Skeletal muscle satellite cell (primary cell): ENCODE measurements at regions not wholly inside any gene's neighbourhood (a gene's known extent, or its start where the extent isn't known, plus 50 kb on each side); places are given as distances from the start of the nearest gene placed in this dataset.

Experiments
- H3K27me3 ChIP-seq: 2 replicates; pipeline ENCODE4 v1.7.0; 2013; ENCODE audit warnings: low read length; ENCODE audit not compliant: control insufficient read depth, insufficient read depth
- H3K36me3 ChIP-seq: 2 replicates; pipeline ENCODE4 v1.7.0; 2013; ENCODE audit warnings: mild to moderate bottlenecking, control low read depth, low read length; ENCODE audit not compliant: insufficient read depth
- H3K4me1 ChIP-seq: 2 replicates; pipeline ENCODE4 v1.7.0; 2013; ENCODE audit warnings: low read length; ENCODE audit not compliant: control insufficient read depth, insufficient read depth
- H3K4me2 ChIP-seq: 2 replicates; pipeline ENCODE4 v1.7.0; 2013; ENCODE audit warnings: mild to moderate bottlenecking, low read length
- H3K4me3 ChIP-seq: 2 replicates; pipeline ENCODE4 v1.7.0; 2013; ENCODE audit warnings: low read length
- H3K9ac ChIP-seq: 2 replicates; pipeline ENCODE4 v1.7.0; 2013; ENCODE audit warnings: mild to moderate bottlenecking, low read depth, low read length, moderate library complexity
- H3K9me3 ChIP-seq: replicated peaks from 2 replicates; pipeline ENCODE4 v1.7.0; 2013; ENCODE audit warnings: mild to moderate bottlenecking, control low read depth, low read length

- peaks cover 4% of the 10 kb centered on the region for H3K9me3 ChIP-seq
- no peaks in the 10 kb centered on the region for H3K36me3 ChIP-seq
- no peaks in the 10 kb centered on the region for H3K4me1 ChIP-seq
- H3K9ac ChIP-seq, result no peak overlapping the region
- no peak overlapping the region for H3K4me3 ChIP-seq
- H3K27me3 ChIP-seq, result no peaks in the 10 kb centered on the region
- H3K4me2 ChIP-seq, result no peak overlapping the region
Observed at GRCh38 chr2:52571380-52572347, 1195.9 kb upstream of the CHAC2 start.

DNA sequence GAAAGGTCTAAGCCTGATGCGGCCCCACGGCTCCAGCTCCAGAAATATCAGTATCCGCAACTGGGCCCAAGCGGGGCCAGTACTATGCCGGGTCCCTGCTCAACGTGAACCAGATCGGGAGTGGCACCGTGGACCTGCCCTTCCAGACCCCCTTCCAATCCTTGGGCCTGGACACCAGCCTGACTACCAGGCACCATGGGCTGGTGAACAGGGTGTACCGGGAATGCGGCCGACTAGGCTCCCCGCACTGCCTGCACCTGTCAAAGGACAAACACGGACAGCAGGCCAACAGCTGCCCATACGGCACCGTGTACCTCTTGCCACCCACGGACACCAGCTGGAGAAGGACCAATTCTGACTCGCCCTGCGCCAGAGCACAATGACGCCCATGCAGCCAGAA lies 1196.9 kb upstream of the CHAC2 start:
- Histone ChIP-seq H3K9me3 (peaks cover 4% of the 10 kb centered on the region), H3K4me2 (no peak overlapping the region), H3K4me3 (no peak overlapping the region), H3K4me1 (no peaks in the 10 kb centered on the region), H3K9ac (no peak overlapping the region), H3K36me3 (no peaks in the 10 kb centered on the region), H3K27me3 (no peaks in the 10 kb centered on the region)

DNA sequence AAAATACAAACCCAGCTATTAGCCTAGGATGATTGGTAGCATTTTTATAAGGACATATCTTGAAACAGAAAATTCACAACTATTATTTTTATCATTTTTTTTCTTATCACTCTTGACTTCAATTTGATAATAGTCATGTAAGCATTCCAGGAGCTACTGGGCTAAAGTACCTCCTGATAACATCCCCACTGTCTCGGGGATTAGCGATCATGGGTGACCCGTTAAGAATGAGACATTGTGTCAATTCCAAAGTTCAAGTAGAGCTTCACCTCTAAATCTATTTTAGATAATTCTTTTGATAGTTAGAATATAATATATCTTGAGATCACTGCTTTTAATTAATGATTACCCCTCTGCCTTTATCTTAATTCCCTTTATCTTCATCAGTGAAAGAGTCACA lies 1204.5 kb upstream of the CHAC2 start:
- Histone ChIP-seq H3K9me3 (no peaks in the 10 kb centered on the region), H3K4me3 (no peak overlapping the region), H3K27me3 (no peaks in the 10 kb centered on the region), H3K4me2 (no peak overlapping the region), H3K9ac (no peak overlapping the region), H3K4me1 (no peaks in the 10 kb centered on the region), H3K36me3 (no peaks in the 10 kb centered on the region)

DNA sequence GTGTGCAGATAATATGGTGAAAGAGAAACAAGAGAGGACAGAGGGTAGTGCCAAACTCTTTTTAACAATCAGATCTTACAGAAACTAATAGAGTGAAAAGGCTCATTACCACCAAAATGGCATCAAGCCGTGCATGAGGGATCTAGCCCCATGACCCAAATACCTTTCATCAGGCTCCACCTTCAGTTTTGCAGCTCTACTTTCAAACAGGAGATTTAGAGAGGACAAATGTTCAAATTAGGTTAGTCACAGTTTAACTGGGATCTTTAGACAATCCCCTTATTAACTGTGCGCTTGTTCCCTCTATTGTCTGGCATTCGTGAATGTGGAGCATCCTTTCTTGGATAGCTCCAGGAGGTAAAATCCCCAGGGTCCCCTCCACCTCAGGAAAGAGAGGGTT lies 1209.3 kb upstream of the CHAC2 start:
- no peaks in the 10 kb centered on the region for H3K36me3 ChIP-seq
- H3K9ac ChIP-seq, result no peak overlapping the region
- H3K27me3 ChIP-seq, result no peaks in the 10 kb centered on the region
- H3K4me2 ChIP-seq, result no peak overlapping the region
- no peaks in the 10 kb centered on the region for H3K4me1 ChIP-seq
- H3K4me3 ChIP-seq, result no peak overlapping the region
- H3K9me3 ChIP-seq, result no peaks in the 10 kb centered on the region

GRCh38 chr2:52542297-52542696 lies 1225.3 kb upstream of the CHAC2 start:
- no peak overlapping the region for H3K4me3 ChIP-seq
- no peaks in the 10 kb centered on the region for H3K4me1 ChIP-seq
- no peaks in the 10 kb centered on the region for H3K27me3 ChIP-seq
- H3K36me3 ChIP-seq, result no peaks in the 10 kb centered on the region
- no peak overlapping the region for H3K4me2 ChIP-seq
- H3K9me3 ChIP-seq, result no peaks in the 10 kb centered on the region
- H3K9ac ChIP-seq, result no peak overlapping the region

GRCh38 chr2:52539026-52539970 lies 1228.3 kb upstream of the CHAC2 start:
- no peaks in the 10 kb centered on the region for H3K9me3 ChIP-seq
- H3K36me3 ChIP-seq, result no peaks in the 10 kb centered on the region
- H3K4me2 ChIP-seq, result no peak overlapping the region
- H3K9ac ChIP-seq, result no peak overlapping the region
- no peaks in the 10 kb centered on the region for H3K4me1 ChIP-seq
- no peak overlapping the region for H3K4me3 ChIP-seq
- no peaks in the 10 kb centered on the region for H3K27me3 ChIP-seq

GRCh38 chr2:52537588-52537987 lies 1230.0 kb upstream of the CHAC2 start:
- Histone ChIP-seq H3K9ac (no peak overlapping the region), H3K36me3 (no peaks in the 10 kb centered on the region), H3K4me2 (no peak overlapping the region), H3K27me3 (no peaks in the 10 kb centered on the region), H3K4me3 (no peak overlapping the region), H3K4me1 (no peaks in the 10 kb centered on the region), H3K9me3 (no peaks in the 10 kb centered on the region)

DNA sequence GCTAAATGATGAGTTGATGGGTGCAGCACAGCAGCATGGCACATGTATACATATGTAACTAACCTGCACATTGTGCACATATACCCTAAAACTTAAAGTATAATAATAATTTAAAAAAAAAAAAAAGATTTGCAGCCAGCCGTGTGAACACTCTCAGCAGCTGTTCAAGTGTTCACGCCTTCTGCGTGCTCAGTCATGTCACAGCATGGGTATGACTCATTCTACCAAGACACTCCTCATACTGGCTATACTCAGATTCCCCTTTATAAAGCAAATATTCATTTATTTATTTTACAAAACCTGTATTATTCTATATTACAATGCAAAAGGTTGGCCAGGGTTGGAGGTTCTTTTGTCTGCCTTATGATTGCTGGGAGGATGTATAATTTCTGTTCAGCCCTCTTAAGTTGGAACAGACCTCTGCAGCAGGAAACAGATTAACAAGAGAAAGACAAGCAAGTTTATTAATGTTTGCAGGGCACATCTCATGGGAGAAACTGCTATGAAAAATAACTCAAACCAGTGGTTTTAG lies 1230.6 kb upstream of the CHAC2 start:
- Histone ChIP-seq H3K4me2 (no peak overlapping the region), H3K4me3 (no peak overlapping the region), H3K36me3 (no peaks in the 10 kb centered on the region), H3K4me1 (no peaks in the 10 kb centered on the region), H3K9ac (no peak overlapping the region), H3K27me3 (no peaks in the 10 kb centered on the region), H3K9me3 (no peaks in the 10 kb centered on the region)

DNA sequence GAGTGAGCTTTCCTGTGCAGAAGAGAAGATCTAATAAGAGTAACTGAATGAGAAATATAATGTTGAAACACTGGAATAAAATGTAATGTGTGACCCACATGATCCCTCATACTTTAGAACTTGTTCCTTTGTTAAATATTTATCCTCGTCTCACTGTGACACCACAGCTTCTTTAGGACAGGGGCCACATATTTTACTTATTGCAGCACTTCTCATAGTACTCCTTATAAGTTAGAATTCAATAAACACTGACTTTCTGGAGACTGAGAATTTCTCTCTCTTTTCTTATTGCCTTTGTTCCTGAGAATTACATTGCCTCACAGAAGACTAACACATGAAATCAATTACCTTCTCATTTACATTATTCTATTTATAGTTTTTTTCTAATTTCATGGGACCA lies 1234.6 kb upstream of the CHAC2 start:
- H3K9me3 ChIP-seq, result no peaks in the 10 kb centered on the region
- H3K4me3 ChIP-seq, result no peak overlapping the region
- H3K27me3 ChIP-seq, result no peaks in the 10 kb centered on the region
- H3K36me3 ChIP-seq, result no peaks in the 10 kb centered on the region
- no peak overlapping the region for H3K4me2 ChIP-seq
- no peak overlapping the region for H3K9ac ChIP-seq
- no peaks in the 10 kb centered on the region for H3K4me1 ChIP-seq

DNA sequence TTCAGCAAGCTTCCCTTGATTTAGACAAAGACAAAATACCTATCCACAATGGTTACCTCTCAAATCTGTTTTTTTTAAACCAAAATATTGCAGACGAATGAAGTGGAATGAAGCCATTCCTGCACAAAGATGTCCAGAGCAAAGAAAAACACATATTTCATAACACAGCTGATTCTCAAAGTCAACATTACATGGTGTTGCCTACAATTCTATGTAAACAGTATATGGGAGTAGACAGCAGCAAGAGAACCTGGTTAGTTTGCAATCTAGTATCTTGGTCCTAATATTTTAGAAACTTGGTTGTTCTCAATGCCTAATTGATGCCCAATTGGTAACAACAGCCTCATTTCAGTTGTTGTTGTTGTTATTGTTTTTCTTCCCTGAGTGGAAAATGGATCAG lies 1240.9 kb upstream of the CHAC2 start:
- Histone ChIP-seq H3K4me3 (no peak overlapping the region), H3K9ac (no peak overlapping the region), H3K4me1 (no peaks in the 10 kb centered on the region), H3K36me3 (no peaks in the 10 kb centered on the region), H3K27me3 (no peaks in the 10 kb centered on the region), H3K9me3 (no peaks in the 10 kb centered on the region), H3K4me2 (no peak overlapping the region)

DNA sequence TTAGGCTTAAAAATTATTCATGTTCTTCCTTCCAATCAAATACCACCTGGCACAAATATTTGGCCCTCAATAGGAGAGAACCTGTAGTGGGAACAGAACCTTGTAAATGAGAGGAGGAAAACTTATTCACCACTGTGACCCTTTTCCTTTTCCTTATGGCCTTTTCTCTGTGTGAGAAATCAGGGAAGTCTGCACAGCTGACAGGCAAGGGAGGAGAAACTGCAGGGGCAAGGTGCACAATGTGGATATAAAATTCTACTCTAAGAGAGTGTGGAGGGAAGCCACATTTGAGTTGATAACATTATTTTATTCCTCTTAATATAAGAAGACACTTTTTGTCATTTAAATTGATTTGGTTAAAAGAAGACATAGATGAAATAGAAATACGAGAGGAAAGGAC lies 1247.0 kb upstream of the CHAC2 start:
- Histone ChIP-seq H3K27me3 (no peaks in the 10 kb centered on the region), H3K9me3 (no peaks in the 10 kb centered on the region), H3K4me2 (no peak overlapping the region), H3K4me3 (no peak overlapping the region), H3K4me1 (no peaks in the 10 kb centered on the region), H3K9ac (no peak overlapping the region), H3K36me3 (no peaks in the 10 kb centered on the region)
